Gastroesophageal sphincter (tissue), 3 donors: ENCODE measurements at regions not wholly inside any gene's neighbourhood (a gene's known extent, or its start where the extent isn't known, plus 50 kb on each side); places are given as distances from the start of the nearest gene placed in this dataset.

ENCODE experiments used
- CTCF ChIP-seq, 4 experiments: fragments of 200-600 bp in 2 of 4; fragments of 450-650 bp in 2 of 4; sonication (generic) in 1 of 4; IDR thresholded peaks; one replicate each; pipeline ENCODE4 v1.5.1; 2017 to 2019; ENCODE audit warnings: antibody characterized with exemption in 4 of 4, mild to moderate bottlenecking in 2 of 4, moderate library complexity in 2 of 4
- POLR2A ChIP-seq, 2 donors: fragments of 450-650 bp; IDR thresholded peaks; one replicate each; pipeline ENCODE4 v1.6.1; 2017; ENCODE audit warnings: antibody characterized with exemption in 2 of 2, mild to moderate bottlenecking in 2 of 2, moderate library complexity in 1 of 2
- POLR2AphosphoS5 ChIP-seq: sonication (generic); formaldehyde crosslinking; IDR thresholded peaks from one replicate; pipeline ENCODE4 v1.6.1; 2017; ENCODE audit warnings: antibody characterized with exemption

- TF ChIP-seq CTCF (IDR thresholded peaks at IDR 0.05) (no peak), POLR2A (IDR thresholded peaks at IDR 0.05) (no peak), POLR2AphosphoS5 (no peak)
These were observed 466.8 kb upstream of the TLE4 start for GRCh38 chr9:79104951-79105350.
